ENCODE measurements at regions not wholly inside any gene's neighbourhood (a gene's known extent, or its start where the extent isn't known, plus 50 kb on each side); places are given as distances from the start of the nearest gene placed in this dataset.

DNA sequence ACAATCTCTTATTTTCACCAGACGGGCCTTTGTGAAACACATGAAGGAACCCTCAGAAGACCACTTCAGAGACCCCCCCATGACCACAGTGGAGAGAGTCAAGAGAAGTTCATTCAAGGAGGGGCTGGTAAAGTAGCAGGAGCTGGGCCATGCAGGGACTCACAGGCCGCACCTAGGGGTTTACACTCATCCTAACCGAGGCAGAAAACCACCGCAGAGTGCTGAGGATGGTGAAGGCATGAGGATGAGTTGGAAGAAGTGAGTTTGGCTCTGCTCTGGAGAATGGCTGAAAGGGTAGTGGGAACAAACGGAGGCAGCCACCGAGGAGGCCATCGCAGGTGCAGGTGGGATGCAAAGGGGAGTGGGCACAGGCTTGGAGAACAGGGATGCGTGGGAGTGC lies 1046.9 kb downstream of the UQCRFS1 start:
- Histone ChIP-seq H3K27ac (no peak overlapping the region), H3K4me3 (no peak overlapping the region)
- no peak for DNase-seq (ENCODE audit: low spot score)
- TF ChIP-seq, protein P1, sequence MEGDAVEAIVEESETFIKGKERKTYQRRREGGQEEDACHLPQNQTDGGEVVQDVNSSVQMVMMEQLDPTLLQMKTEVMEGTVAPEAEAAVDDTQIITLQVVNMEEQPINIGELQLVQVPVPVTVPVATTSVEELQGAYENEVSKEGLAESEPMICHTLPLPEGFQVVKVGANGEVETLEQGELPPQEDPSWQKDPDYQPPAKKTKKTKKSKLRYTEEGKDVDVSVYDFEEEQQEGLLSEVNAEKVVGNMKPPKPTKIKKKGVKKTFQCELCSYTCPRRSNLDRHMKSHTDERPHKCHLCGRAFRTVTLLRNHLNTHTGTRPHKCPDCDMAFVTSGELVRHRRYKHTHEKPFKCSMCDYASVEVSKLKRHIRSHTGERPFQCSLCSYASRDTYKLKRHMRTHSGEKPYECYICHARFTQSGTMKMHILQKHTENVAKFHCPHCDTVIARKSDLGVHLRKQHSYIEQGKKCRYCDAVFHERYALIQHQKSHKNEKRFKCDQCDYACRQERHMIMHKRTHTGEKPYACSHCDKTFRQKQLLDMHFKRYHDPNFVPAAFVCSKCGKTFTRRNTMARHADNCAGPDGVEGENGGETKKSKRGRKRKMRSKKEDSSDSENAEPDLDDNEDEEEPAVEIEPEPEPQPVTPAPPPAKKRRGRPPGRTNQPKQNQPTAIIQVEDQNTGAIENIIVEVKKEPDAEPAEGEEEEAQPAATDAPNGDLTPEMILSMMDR (IDR thresholded peaks at IDR 0.05), result no peak

DNA sequence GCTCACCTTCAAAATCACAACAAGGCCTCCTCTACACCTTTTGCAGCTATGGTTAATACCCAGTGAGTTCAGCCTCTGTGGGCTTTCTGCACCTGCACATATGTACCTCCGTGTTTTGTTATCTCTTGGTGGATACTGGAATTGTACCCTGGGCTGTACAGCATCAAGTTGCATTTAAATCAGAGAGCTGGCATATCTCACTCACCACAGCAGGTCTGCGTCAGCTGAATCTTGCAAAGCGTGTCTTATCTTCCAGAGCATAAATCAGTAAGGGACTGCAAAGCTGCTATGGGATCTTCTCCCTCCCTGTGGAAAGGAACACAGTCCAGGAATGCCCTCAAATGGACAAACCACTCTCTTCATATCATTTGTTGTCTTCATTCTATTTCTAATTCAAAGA lies 1048.7 kb downstream of the UQCRFS1 start:
- DNase-seq (ENCODE audit: low spot score), result no peak
- TF ChIP-seq, protein P1 (IDR thresholded peaks at IDR 0.05), result no peak
- Histone ChIP-seq H3K4me3 (no peak overlapping the region), H3K27ac (no peak overlapping the region)

DNA sequence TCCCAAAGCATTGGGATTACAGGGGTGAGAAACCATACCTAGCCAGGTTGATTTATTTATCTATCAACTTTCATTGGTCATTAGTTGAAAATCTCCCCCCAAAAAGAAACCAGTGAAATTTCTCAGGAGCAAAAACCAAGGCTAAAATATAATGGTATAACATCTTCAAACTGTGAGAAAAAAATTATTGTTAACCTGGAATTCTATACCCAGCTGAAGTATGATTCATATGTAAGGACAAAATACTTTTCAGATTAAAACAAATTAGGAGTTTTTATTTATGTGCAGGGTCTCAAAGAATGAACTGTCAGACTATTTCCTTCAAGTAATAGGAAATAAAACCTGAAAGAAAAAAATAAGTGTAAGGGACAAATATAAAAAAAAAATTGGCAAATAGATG lies 1053.9 kb downstream of the UQCRFS1 start:
- no peak for DNase-seq (ENCODE audit: low spot score)
- Histone ChIP-seq H3K4me3 (no peak overlapping the region), H3K27ac (no peak overlapping the region)
- TF ChIP-seq, protein P1 (IDR thresholded peaks at IDR 0.05), result no peak

DNA sequence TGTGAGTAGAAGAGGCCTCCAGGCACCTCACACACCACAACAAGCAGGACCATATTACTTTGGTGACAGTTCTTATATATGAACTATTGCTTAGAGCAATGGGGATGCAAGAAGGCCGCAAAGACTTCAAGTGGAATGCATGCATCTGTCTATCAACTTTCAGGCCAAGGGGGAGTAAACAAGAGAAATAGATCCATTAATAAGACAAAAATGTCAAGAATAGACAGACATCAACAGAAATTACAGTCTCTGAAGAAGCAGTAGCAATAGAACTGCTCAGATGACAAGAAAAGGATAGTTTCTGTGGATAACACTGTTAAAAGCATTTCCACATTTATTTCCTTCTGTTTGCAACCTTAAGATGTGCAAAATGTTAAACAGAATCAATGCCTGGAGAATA lies 1057.7 kb downstream of the UQCRFS1 start:
- no peak for DNase-seq (ENCODE audit: low spot score)
- no peak overlapping the region for H3K4me3 ChIP-seq
- no peak overlapping the region for H3K27ac ChIP-seq
- TF ChIP-seq, protein P1 (IDR thresholded peaks at IDR 0.05), result no peak

DNA sequence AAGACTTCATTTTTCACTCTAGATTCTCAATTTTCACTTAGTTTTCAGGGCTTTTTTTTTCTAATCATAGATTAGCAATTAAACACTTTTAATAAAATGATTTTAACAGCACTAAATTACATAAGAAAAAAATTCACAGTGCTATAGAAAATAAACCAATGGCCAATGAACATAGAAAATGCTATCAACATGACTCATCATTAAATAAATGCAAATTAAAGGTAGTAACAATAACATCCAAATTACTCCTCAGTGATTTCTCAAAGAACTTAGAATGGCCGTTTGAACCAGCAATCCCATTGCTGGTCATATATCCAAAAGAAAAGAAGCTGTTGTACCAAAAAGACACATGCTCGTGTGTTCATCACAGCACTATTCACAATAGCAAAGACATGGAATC lies 1058.9 kb downstream of the UQCRFS1 start:
- TF ChIP-seq, protein P1 (IDR thresholded peaks at IDR 0.05), result no peak
- Histone ChIP-seq H3K27ac (no peak overlapping the region), H3K4me3 (no peak overlapping the region)
- no peak for DNase-seq (ENCODE audit: low spot score)

DNA sequence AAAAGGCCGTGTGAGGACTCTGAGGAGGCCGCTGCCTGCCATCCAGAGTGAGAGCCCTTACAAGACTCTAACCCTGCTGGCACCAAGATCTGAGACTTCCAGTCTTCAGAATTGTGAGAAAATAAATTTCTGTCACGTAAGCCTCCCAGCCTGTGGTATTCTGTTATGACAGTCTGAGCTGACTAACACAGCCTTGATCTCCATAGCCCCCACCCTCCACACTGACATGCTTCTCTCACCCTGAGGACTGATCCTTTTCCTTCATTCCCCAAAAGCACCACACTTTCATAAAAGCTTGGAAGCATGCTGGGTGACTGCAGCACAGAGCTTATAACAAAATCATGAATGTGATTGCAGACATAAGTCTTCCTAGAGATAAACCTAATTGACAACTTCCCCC lies 1059.8 kb downstream of the UQCRFS1 start:
- no peak for DNase-seq (ENCODE audit: low spot score)
- Histone ChIP-seq H3K4me3 (no peak overlapping the region), H3K27ac (no peak overlapping the region)
- TF ChIP-seq, protein P1 (IDR thresholded peaks at IDR 0.05), result no peak

DNA sequence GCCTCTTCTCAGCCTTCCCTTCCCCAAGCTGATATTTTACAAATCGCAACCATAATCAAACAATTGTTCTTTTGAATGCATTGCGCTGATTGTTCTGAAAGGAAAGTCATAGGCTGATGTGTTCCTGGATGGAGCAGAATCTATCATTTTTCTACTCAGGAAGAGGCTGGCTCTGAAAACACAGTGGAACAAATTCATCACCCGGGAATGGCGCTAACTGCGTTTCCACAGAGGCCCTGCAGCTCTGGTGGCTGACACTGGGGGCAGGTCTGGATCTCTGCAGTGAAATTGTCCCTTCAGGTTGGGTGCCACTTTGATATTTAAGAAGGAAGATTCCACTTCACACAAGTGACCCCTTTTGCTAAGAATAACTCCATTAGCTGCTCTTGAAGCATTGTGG lies 1060.8 kb downstream of the UQCRFS1 start:
- DNase-seq (ENCODE audit: low spot score), result no peak
- TF ChIP-seq, protein P1 (IDR thresholded peaks at IDR 0.05), result no peak
- no peak overlapping the region for H3K4me3 ChIP-seq
- H3K27ac ChIP-seq, result no peak overlapping the region

Measured in coronary artery (tissue), 2 donors.